K562 (cell line): ENCODE measurements at regions not wholly inside any gene's neighbourhood (a gene's known extent, or its start where the extent isn't known, plus 50 kb on each side); places are given as distances from the start of the nearest gene placed in this dataset.

Source experiments
- ATAC-seq: fragments of 200-7000 bp; cut with Tn5 transposase; 3 replicates; pipeline ENCODE4 v1.9.1; 2020; ENCODE audit warnings: moderate library complexity
- BruUV-seq: library from RNA; stranded (reverse); fragments of 400-500 nt; replicated peaks from 2 replicates; lab custom pipeline; 2021; lab: Mats Ljungman, UMichigan
- CTCF ChIA-PET: fragments of 300-600 bp; formaldehyde crosslinking; extraction: SDS; loops from one replicate; lab custom pipeline; 2021; ENCODE audit warnings: low intra/inter-chr PET ratio; lab: Yijun Ruan, JAX
- POLR2A ChIA-PET: fragments of 300-600, 350-650 bp; sonication (Branson Sonifier 250); formaldehyde crosslinking; extraction: SDS; loops from one replicate; lab custom pipeline; 2021; ENCODE audit warnings: antibody characterized with exemption, inconsistent platforms; lab: Yijun Ruan, JAX
- DNase-seq, 4 experiments: peaks; one replicate each; pipeline versions ENCODE4 v3.0.0 to v3.0.0-alpha.2; 2011 to 2018; ENCODE audit warnings: low spot score in 3 of 4, mixed read lengths in 3 of 4; ENCODE audit errors: extremely low read depth in 1 of 4
- FAIRE-seq: peaks from 2 replicates; lab custom pipeline; 2011; peaks lifted over from hg19 to GRCh38; lab: Jason Lieb, UNC
- H2AFZ ChIP-seq: 2 replicates; pipeline ENCODE4 v1.6.0; 2011; ENCODE audit warnings: low read depth, low read length, control low read depth, inconsistent platforms
- H3K27ac ChIP-seq: fragments of 200-600 bp; 3 replicates; pipeline ENCODE4 v1.8.0; 2011; ENCODE audit warnings: low read depth, mild to moderate bottlenecking, control low read depth, inconsistent platforms, low read length, moderate library complexity, mixed read lengths; ENCODE audit errors: extremely low read depth
- H3K27me3 ChIP-seq, 2 experiments: fragments of 300-600 bp in 1 of 2; 2 replicates in 1 of 2; 3 replicates in 1 of 2; pipeline versions ENCODE4 v1.6.0 to v1.8.0; 2011; ENCODE audit warnings: inconsistent platforms in 2 of 2, low read length in 2 of 2, mild to moderate bottlenecking in 1 of 2, mixed read lengths in 1 of 2, moderate library complexity in 1 of 2; ENCODE audit not compliant: control insufficient read depth in 2 of 2, insufficient read depth in 2 of 2
- H3K36me3 ChIP-seq: fragments of 300-600 bp; 3 replicates; pipeline ENCODE4 v1.8.0; 2011; ENCODE audit warnings: mild to moderate bottlenecking, low read length, inconsistent platforms; ENCODE audit not compliant: control insufficient read depth, insufficient read depth
- H3K4me1 ChIP-seq, 2 experiments: fragments of 200-600 bp in 1 of 2; replicated peaks in 1 of 2; 2 replicates in 1 of 2; 3 replicates in 1 of 2; pipeline versions ENCODE4 v1.5.1 to v1.8.0; 2011; ENCODE audit warnings: inconsistent platforms in 2 of 2, low read length in 2 of 2, mild to moderate bottlenecking in 1 of 2, mixed read lengths in 1 of 2, moderate library complexity in 1 of 2; ENCODE audit not compliant: control insufficient read depth in 2 of 2, insufficient read depth in 2 of 2
- H3K4me2 ChIP-seq: 2 replicates; pipeline ENCODE4 v1.6.1; 2011; ENCODE audit warnings: low read length, control low read depth, inconsistent platforms, mixed read lengths; ENCODE audit not compliant: insufficient read depth
- H3K4me3 ChIP-seq: fragments of 200-600 bp; sonication (generic), shearing (Covaris generic); 2 replicates; pipeline ENCODE4 v1.5.1; 2016; ENCODE audit warnings: control low read depth, inconsistent platforms
- H3K79me2 ChIP-seq: fragments of 200-600 bp; 3 replicates; pipeline ENCODE4 v1.8.0; 2011; ENCODE audit warnings: low read length, inconsistent platforms; ENCODE audit not compliant: control insufficient read depth, insufficient read depth
- H3K9ac ChIP-seq, 2 experiments: 2 replicates each; pipeline versions ENCODE4 v1.6.0 to v1.6.1; 2011; ENCODE audit warnings: low read depth in 2 of 2, low read length in 2 of 2, control low read depth in 1 of 2, inconsistent platforms in 1 of 2, mild to moderate bottlenecking in 1 of 2, mixed read lengths in 1 of 2; ENCODE audit not compliant: insufficient read depth in 1 of 2
- H3K9me1 ChIP-seq: one replicate; pipeline ENCODE4 v1.6.0; 2011; ENCODE audit warnings: inconsistent platforms, mild to moderate bottlenecking, low read length, moderate library complexity; ENCODE audit not compliant: control insufficient read depth, insufficient read depth
- H3K9me3 ChIP-seq: replicated peaks from 2 replicates; pipeline ENCODE4 v1.5.1; 2011; ENCODE audit warnings: low read depth, low read length, inconsistent platforms; ENCODE audit not compliant: control insufficient read depth, insufficient read depth
- H4K20me1 ChIP-seq: replicated peaks from 2 replicates; pipeline ENCODE4 v1.6.1; 2011; ENCODE audit warnings: low read length, inconsistent platforms, mixed read lengths; ENCODE audit not compliant: control insufficient read depth, insufficient read depth
- CEBPG ChIP-seq, 3 experiments: fragments of 200-800 bp in 1 of 3; sonication (Bioruptor generic) in 1 of 3; sonication (generic) in 1 of 3; formaldehyde crosslinking in 1 of 3; IDR thresholded peaks in 2 of 3; conservative IDR thresholded peaks in 1 of 3; 2 replicates each; pipeline versions ENCODE4 v1.6.1 to v1.8.0; 2016 to 2022; ENCODE audit warnings: missing compliant biosample characterization in 2 of 3, missing genetic modification characterization in 2 of 3, mild to moderate bottlenecking in 1 of 3, missing genetic modification reagents in 1 of 3
- DIDO1 ChIP-seq: fragments of 450-650 bp; IDR thresholded peaks from 2 replicates; pipeline ENCODE4 v1.6.1; 2016; ENCODE audit warnings: low read depth, missing biosample characterization, missing genetic modification characterization
- ETV1 ChIP-seq: fragments of 450-650 bp; conservative IDR thresholded peaks from 2 replicates; pipeline ENCODE4 v1.6.1; 2016; ENCODE audit warnings: missing genetic modification characterization, control low read depth, low read depth, missing compliant biosample characterization
- GATA2 ChIP-seq: sonication (generic); formaldehyde crosslinking; IDR thresholded peaks from 2 replicates; pipeline ENCODE4 v1.4.0; 2020; ENCODE audit warnings: mild to moderate bottlenecking, missing genetic modification reagents
- SPI1 ChIP-seq: IDR thresholded peaks from 2 replicates; pipeline ENCODE4 v1.6.1; 2011; ENCODE audit warnings: low read depth, low read length, control low read depth, borderline replicate concordance
- TAF7 ChIP-seq: fragments of 450-650 bp; IDR thresholded peaks from 2 replicates; pipeline ENCODE4 v1.6.1; 2016; ENCODE audit warnings: missing genetic modification characterization, missing compliant biosample characterization
- WGBS: fragments of 100-300 bp; shearing (Covaris generic); methylation state at CpG from one replicate; pipeline ENCODE4 v1.1.6; 2016; ENCODE audit warnings: low coverage, mixed read lengths; ENCODE audit not compliant: insufficient coverage; ENCODE audit errors: missing lambda C conversion rate; 5-methylcytosine and 5-hydroxymethylcytosine counted together
- in situ Hi-C: fragments of 300-500 bp; cut with MboI; formaldehyde crosslinking; loops from 4 replicates; pipeline ENCODE4 v1.15.0; 2018; ENCODE audit warnings: inconsistent platforms, mixed read lengths
- intact Hi-C: fragments of 100-400 bp; cut with micrococcal nuclease; formaldehyde crosslinking; loops from 2 replicates; pipeline ENCODE4 v1.14.2; 2022
- TF ChIP-seq, protein P1 (sequence below): fragments of 200-400 bp; formaldehyde crosslinking; IDR thresholded peaks from 2 replicates; pipeline ENCODE4 v1.6.1; 2017; ENCODE audit warnings: mild to moderate bottlenecking, low read depth, low read length, moderate library complexity

DNA sequence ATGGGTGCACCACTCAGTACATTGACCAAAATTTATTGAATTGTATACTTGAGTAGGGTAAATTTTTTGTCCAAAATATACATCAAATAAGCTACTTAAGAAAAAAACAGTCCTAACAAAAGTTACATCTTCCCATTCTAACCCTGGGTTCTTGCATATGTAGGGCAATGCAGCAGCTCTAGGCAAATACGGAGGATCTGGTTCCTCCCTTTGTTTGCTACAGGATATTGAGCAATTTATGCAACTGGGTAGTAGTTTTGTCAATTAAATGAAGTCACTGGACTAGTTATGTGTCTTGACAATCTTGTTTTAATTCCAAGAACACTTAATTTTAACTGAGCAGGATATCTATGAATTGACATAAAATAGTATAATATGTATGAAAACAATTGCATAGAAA is 1507.2 kb upstream of the PIK3C3 start:
- H4K20me1 ChIP-seq = no peaks in the 10 kb centered on the region
- no peak overlapping the region for H2AFZ ChIP-seq
- BruUV-seq = no TSS peak
- WGBS = 5% methylated on average over 1 of the region's 1 CpG
- H3K9me3 ChIP-seq = no peaks in the 10 kb centered on the region; the same call in none of the 2 replicates
- no peaks in the 10 kb centered on the region for H3K79me2 ChIP-seq
- FAIRE-seq (no peak), ATAC-seq (no peak)
- intact Hi-C loops (no loop called here), in situ Hi-C loops (no loop called here)
- H3K9ac ChIP-seq = no peak overlapping the region
- H3K27ac ChIP-seq = no peak overlapping the region
- POLR2A ChIA-PET = no interaction called here
- no peaks in the 10 kb centered on the region for H3K9me1 ChIP-seq
- H3K27me3 ChIP-seq = no peaks in the 10 kb centered on the region
- no peak overlapping the region for H3K4me3 ChIP-seq
- CTCF ChIA-PET = no interaction called here
- no peaks in the 10 kb centered on the region for H3K4me1 ChIP-seq
- H3K36me3 ChIP-seq = no peaks in the 10 kb centered on the region
- TF ChIP-seq DIDO1 (tag) = no peak
- no peak for TF ChIP-seq ETV1
- TF ChIP-seq TAF7 (tag) = no peak
- TF ChIP-seq GATA2 = no peak
- TF ChIP-seq SPI1 = no peak
- TF ChIP-seq, protein P1, sequence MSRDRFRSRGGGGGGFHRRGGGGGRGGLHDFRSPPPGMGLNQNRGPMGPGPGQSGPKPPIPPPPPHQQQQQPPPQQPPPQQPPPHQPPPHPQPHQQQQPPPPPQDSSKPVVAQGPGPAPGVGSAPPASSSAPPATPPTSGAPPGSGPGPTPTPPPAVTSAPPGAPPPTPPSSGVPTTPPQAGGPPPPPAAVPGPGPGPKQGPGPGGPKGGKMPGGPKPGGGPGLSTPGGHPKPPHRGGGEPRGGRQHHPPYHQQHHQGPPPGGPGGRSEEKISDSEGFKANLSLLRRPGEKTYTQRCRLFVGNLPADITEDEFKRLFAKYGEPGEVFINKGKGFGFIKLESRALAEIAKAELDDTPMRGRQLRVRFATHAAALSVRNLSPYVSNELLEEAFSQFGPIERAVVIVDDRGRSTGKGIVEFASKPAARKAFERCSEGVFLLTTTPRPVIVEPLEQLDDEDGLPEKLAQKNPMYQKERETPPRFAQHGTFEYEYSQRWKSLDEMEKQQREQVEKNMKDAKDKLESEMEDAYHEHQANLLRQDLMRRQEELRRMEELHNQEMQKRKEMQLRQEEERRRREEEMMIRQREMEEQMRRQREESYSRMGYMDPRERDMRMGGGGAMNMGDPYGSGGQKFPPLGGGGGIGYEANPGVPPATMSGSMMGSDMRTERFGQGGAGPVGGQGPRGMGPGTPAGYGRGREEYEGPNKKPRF = no peak
- no peak for TF ChIP-seq CEBPG (CRISPR knock-in tag; IDR thresholded peaks at IDR 0.05)
- TF ChIP-seq CEBPG (tag; conservative IDR thresholded peaks at IDR 0.05 in 1 of 2, IDR thresholded peaks at IDR 0.05 in 1 of 2) = no peak
- TF ChIP-seq, all 486 proteins: peak for 0
- no peak overlapping the region for H3K4me2 ChIP-seq
- no peak for DNase-seq
